Suprapubic skin (tissue), 4 donors: ENCODE measurements at regions not wholly inside any gene's neighbourhood (a gene's known extent, or its start where the extent isn't known, plus 50 kb on each side); places are given as distances from the start of the nearest gene placed in this dataset.

Experiments
- DNase-seq, 2 donors: peaks; one replicate each; pipeline ENCODE4 v3.0.0-alpha.2; 2019; ENCODE audit warnings: low spot score in 2 of 2
- H3K27ac ChIP-seq: fragments of 200-600 bp; sonication (generic); one replicate; pipeline ENCODE4 v1.5.1; 2019
- H3K27me3 ChIP-seq: fragments of 200-600 bp; sonication (generic); one replicate; pipeline ENCODE4 v1.5.1; 2019
- H3K36me3 ChIP-seq: fragments of 200-600 bp; sonication (generic); one replicate; pipeline ENCODE4 v1.5.1; 2019
- H3K4me1 ChIP-seq: fragments of 200-600 bp; sonication (generic); one replicate; pipeline ENCODE4 v1.5.1; 2019
- H3K4me3 ChIP-seq: fragments of 200-600 bp; sonication (generic); one replicate; pipeline ENCODE4 v1.5.1; 2019; ENCODE audit warnings: mild to moderate bottlenecking
- H3K9me3 ChIP-seq: fragments of 200-600 bp; sonication (generic); one replicate; pipeline ENCODE4 v1.5.1; 2019
- EP300 ChIP-seq: sonication (generic); formaldehyde crosslinking; IDR thresholded peaks from one replicate; pipeline ENCODE4 v1.6.1; 2017; ENCODE audit warnings: antibody characterized with exemption
- POLR2A ChIP-seq, 2 donors: fragments of 450-650 bp; IDR thresholded peaks; one replicate each; pipeline ENCODE4 v1.6.1; 2017; ENCODE audit warnings: antibody characterized with exemption in 2 of 2, mild to moderate bottlenecking in 2 of 2, moderate library complexity in 2 of 2
- POLR2AphosphoS5 ChIP-seq, 3 donors: sonication (generic); formaldehyde crosslinking; IDR thresholded peaks; one replicate each; pipeline ENCODE4 v1.6.1; 2017; ENCODE audit warnings: antibody characterized with exemption in 3 of 3
- WGBS: methylation state at CpG from one replicate; pipeline ENCODE4 v1.1.5; 2018; 5-methylcytosine and 5-hydroxymethylcytosine counted together
- TF ChIP-seq, protein P1 (sequence below), 2 donors: fragments of 200-600 bp in 1 of 2; fragments of 450-650 bp in 1 of 2; sonication (generic) in 1 of 2; IDR thresholded peaks; one replicate each; pipeline ENCODE4 v1.5.1; 2016 to 2019; ENCODE audit warnings: antibody characterized with exemption in 2 of 2, mild to moderate bottlenecking in 1 of 2, moderate library complexity in 1 of 2

DNA sequence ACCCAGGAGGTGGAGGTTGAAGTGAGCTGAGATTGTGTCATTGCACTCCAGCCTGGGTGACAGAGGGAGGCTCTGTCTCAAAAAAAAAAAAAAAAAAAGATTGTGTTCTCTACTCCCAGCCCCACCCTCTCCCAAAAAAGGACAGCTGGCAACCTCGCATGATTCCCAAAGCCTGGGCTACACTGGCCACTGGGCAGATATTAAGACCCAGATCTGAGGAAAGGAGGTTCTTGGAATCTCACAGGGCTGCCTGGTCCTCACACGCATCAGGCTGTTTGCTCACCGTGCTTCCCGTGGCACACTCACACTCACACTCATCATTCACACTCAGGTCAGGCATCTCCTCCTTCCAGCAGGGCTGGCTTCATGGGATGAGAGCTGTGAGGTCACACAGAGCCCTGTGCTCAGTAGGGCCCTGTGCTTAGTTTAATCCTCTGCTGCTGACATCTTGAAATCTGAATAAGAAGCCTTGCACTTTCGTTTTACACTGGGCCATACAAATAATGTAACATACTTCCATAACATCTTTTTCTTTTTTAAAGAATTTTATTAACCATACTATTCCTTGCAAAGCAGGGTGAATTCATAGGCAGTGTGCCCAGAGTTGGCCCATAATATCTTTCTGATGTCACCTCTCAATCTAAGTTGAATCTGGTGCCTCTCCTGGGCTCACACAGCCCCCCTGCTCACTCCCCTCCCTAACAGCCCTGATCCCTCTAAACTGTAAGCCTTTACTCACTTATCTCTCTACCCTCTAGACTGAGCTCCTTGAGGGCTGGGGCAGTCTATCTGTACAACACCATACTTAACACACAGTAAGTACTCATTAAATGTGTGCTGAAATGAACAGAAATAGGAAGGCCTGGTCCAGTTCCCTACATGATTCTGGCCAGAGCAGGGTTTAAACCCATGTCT, 50.2 kb upstream of the C15orf39 start:
- Histone ChIP-seq H3K27me3 (no peaks in the 10 kb centered on the region), H3K36me3 (no peaks in the 10 kb centered on the region), H3K9me3 (no peaks in the 10 kb centered on the region), H3K4me3 (no peak overlapping the region), H3K4me1 (peaks cover 17% of the 10 kb centered on the region), H3K27ac (peak overlapping the region; percentile 22)
- WGBS, result 63% methylated on average over 5 of the region's 5 CpGs
- TF ChIP-seq POLR2AphosphoS5 (IDR thresholded peaks at IDR 0.05) (no peak), POLR2A (IDR thresholded peaks at IDR 0.05) (no peak), EP300 (no peak)
- TF ChIP-seq, protein P1, sequence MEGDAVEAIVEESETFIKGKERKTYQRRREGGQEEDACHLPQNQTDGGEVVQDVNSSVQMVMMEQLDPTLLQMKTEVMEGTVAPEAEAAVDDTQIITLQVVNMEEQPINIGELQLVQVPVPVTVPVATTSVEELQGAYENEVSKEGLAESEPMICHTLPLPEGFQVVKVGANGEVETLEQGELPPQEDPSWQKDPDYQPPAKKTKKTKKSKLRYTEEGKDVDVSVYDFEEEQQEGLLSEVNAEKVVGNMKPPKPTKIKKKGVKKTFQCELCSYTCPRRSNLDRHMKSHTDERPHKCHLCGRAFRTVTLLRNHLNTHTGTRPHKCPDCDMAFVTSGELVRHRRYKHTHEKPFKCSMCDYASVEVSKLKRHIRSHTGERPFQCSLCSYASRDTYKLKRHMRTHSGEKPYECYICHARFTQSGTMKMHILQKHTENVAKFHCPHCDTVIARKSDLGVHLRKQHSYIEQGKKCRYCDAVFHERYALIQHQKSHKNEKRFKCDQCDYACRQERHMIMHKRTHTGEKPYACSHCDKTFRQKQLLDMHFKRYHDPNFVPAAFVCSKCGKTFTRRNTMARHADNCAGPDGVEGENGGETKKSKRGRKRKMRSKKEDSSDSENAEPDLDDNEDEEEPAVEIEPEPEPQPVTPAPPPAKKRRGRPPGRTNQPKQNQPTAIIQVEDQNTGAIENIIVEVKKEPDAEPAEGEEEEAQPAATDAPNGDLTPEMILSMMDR (IDR thresholded peaks at IDR 0.05), result no peak
- no peak for DNase-seq
